ENCODE measurements at regions not wholly inside any gene's neighbourhood (a gene's known extent, or its start where the extent isn't known, plus 50 kb on each side); places are given as distances from the start of the nearest gene placed in this dataset.
"Not testable (repeated sequence)": the region's sequence is repeated elsewhere in the genome, so short reads cannot be mapped to it uniquely, and the experiment has no call there.

GRCh38 chr4:155479835-155480234, 103.1 kb upstream of the MAP9 start:
- no peak for DNase-seq (ENCODE audit: low read depth in 4 of 4, low spot score in 2 of 4)

- DNase-seq (ENCODE audit: low read depth in 4 of 4, low spot score in 2 of 4) = no peak
Measured at GRCh38 chr4:155478336-155478835, 101.6 kb upstream of the MAP9 start.

- no peak for DNase-seq (ENCODE audit: low read depth in 4 of 4, low spot score in 2 of 4)
Measured at GRCh38 chr4:155474758-155475157, 98.0 kb upstream of the MAP9 start.

- no peak for DNase-seq (ENCODE audit: low read depth in 4 of 4, low spot score in 2 of 4)
Measured at GRCh38 chr4:155473420-155474095, 96.8 kb upstream of the MAP9 start.

- DNase-seq (ENCODE audit: low read depth in 4 of 4, low spot score in 2 of 4) = no peak
Measured at GRCh38 chr4:155468282-155468681, 91.5 kb upstream of the MAP9 start.

- no peak for DNase-seq (ENCODE audit: low read depth in 4 of 4, low spot score in 2 of 4)
Measured at GRCh38 chr4:155450676-155451075, 73.9 kb upstream of the MAP9 start.

- no peak for DNase-seq (ENCODE audit: low read depth in 4 of 4, low spot score in 2 of 4)
Measured at GRCh38 chr4:155445306-155445705, 68.5 kb upstream of the MAP9 start.

- DNase-seq (ENCODE audit: low read depth in 4 of 4, low spot score in 2 of 4) = no peak
Measured at GRCh38 chr4:155444721-155445120, 68.0 kb upstream of the MAP9 start.

- peak; percentile 64 to 85 (median 72) for DNase-seq (ENCODE audit: low read depth in 4 of 4, low spot score in 2 of 4)
Measured at GRCh38 chr4:155442267-155443105, 65.7 kb upstream of the MAP9 start.

- no peak for DNase-seq (ENCODE audit: low read depth in 4 of 4, low spot score in 2 of 4)
Measured at GRCh38 chr4:155441475-155441874, 64.7 kb upstream of the MAP9 start.

GRCh38 chr4:155439760-155440159, 63.0 kb upstream of the MAP9 start:
- not testable (repeated sequence) for DNase-seq (ENCODE audit: low read depth in 4 of 4, low spot score in 2 of 4)

- DNase-seq (ENCODE audit: low read depth in 4 of 4, low spot score in 2 of 4) = no peak
Measured at GRCh38 chr4:155434904-155435303, 58.1 kb upstream of the MAP9 start.

- no peak for DNase-seq (ENCODE audit: low read depth in 4 of 4, low spot score in 2 of 4)
Measured at GRCh38 chr4:155434366-155434765, 57.6 kb upstream of the MAP9 start.

GRCh38 chr4:155433636-155434360, 57.0 kb upstream of the MAP9 start:
- no peak for DNase-seq (ENCODE audit: low read depth in 4 of 4, low spot score in 2 of 4)

- DNase-seq (ENCODE audit: low read depth in 4 of 4, low spot score in 2 of 4) = no peak
Measured at GRCh38 chr4:155430895-155431795, 54.4 kb upstream of the MAP9 start.

GRCh38 chr4:155428128-155428527, 51.4 kb upstream of the MAP9 start:
- no peak for DNase-seq (ENCODE audit: low read depth in 4 of 4, low spot score in 2 of 4)

GRCh38 chr4:155426953-155427352, 50.2 kb upstream of the MAP9 start:
- no peak for DNase-seq (ENCODE audit: low read depth in 4 of 4, low spot score in 2 of 4)

All from left renal cortex interstitium (tissue), 4 donors.